Panc1 (cell line): ENCODE measurements at regions not wholly inside any gene's neighbourhood (a gene's known extent, or its start where the extent isn't known, plus 50 kb on each side); places are given as distances from the start of the nearest gene placed in this dataset.

Experiments used
- CTCF ChIP-seq: fragments of 450-650 bp; IDR thresholded peaks from 2 replicates; pipeline ENCODE4 v1.5.1; 2017; ENCODE audit warnings: mild to moderate bottlenecking
- POLR2AphosphoS5 ChIP-seq: IDR thresholded peaks from 2 replicates; pipeline ENCODE4 v1.6.1; 2012; ENCODE audit warnings: mild to moderate bottlenecking, low read depth, low read length, moderate library complexity
- REST ChIP-seq, 2 experiments: IDR thresholded peaks; 2 replicates each; pipeline ENCODE4 v1.6.1; 2011 to 2012; ENCODE audit warnings: low read depth in 2 of 2, control low read depth in 1 of 2, low read length in 1 of 2, mild to moderate bottlenecking in 1 of 2, moderate library complexity in 1 of 2; ENCODE audit not compliant: insufficient read depth in 1 of 2
- TCF7L2 ChIP-seq: IDR thresholded peaks from 2 replicates; pipeline ENCODE4 v1.6.1; 2011; ENCODE audit warnings: mild to moderate bottlenecking, low read depth, low read length, inconsistent platforms

GRCh38 chr1:36609241-36610027, 126.7 kb upstream of the CSF3R start:
- TF ChIP-seq CTCF (peak; percentile 88), POLR2AphosphoS5 (no peak), TCF7L2 (no peak), REST (IDR thresholded peaks at IDR 0.05; ENCODE audit: insufficient read depth in 1 of 2, low read depth in 2 of 2, low read length in 1 of 2) (no peak)
